HG02885 (cell line): ENCODE measurements at regions not wholly inside any gene's neighbourhood (a gene's known extent, or its start where the extent isn't known, plus 50 kb on each side); places are given as distances from the start of the nearest gene placed in this dataset.
A peak's percentile ranks its signal among the peaks of the same experiment; 100 is the strongest.

ENCODE experiments used
- ATAC-seq: cut with Tn5 transposase; IDR thresholded peaks from one replicate; pipeline ENCODE4 v1.9.1; 2021; ENCODE audit warnings: mild to moderate bottlenecking; ENCODE audit not compliant: unreplicated experiment, poor library complexity

GRCh38 chr7:128167042-128167701, 73.9 kb upstream of the LEP start:
- ATAC-seq: no peak

GRCh38 chr7:128167791-128168666, 73.0 kb upstream of the LEP start:
- ATAC-seq: no peak

GRCh38 chr7:128168667-128169210, 72.3 kb upstream of the LEP start:
- no peak for ATAC-seq

GRCh38 chr7:128170461-128170860, 70.6 kb upstream of the LEP start:
- no peak for ATAC-seq

DNA sequence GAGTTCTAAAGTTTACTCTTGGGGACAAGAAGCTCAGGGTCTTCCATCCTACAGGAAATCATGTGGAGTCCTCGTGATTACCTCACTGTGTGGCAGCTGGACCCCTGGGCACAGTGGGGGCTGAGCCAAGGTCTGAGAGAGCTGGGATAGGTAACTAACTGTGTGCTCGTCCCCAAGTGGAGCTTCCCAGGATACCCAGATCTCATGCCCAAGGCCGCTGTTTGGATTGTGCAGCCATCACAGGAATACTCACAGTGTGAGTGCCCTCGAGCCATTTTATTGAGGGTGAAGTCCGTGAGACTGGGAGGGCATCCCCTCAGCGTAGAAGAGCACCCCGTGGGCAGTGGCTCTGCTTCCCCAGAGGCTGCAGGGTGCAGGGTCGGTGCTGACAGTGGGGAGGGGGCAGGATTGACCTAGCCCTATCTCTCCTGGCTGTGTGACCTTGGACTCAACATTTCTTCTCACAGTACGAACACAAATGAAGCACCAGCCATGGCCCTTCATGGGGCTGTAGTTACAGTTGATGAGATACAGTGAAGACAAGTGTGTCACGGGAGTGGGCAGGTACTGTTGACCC, 69.6 kb upstream of the LEP start:
- ATAC-seq: no peak

DNA sequence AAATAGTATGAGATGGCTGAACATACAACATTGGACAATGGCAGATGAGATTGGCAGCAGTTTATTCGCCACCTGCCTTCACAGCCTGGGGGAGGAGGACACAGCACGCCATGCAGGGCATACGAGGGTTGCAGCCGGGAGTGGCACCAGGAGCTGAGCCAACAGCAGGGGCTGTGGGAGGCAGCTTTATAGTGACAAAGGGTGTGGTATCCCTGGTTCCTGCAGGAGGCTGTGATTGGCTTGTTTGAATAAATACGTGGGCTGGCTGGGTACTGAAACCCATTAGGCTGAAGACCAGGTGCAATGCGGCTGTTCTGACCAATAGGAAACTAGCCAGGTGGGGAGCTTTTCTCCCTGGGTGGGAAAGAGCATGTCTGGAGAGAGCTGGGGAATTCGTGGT, 68.9 kb upstream of the LEP start:
- no peak for ATAC-seq

GRCh38 chr7:128172963-128173362, 68.1 kb upstream of the LEP start:
- ATAC-seq: peak; percentile 70

DNA sequence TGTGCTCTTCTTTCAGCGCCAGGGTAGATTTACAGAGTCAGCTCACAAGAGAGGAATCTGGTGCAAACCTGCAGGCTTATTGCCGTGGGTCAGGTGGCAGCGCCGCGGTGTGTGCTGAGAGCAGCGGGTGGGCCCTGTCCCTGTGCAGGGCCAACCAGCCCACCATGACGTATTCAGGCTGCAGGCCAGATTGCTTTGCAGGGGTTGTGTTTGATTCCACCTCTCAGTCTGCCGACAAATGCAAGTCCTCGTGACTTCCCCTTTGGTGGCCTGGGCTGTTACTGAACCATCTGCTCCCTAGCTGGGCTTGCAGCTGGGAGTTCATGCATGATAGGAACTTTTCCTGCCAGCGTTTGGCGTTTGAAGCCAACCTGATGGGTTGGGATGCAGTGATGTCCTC, 66.7 kb upstream of the LEP start:
- no peak for ATAC-seq

GRCh38 chr7:128176696-128177095, 64.4 kb upstream of the LEP start:
- no peak for ATAC-seq

- ATAC-seq: no peak
These were observed 63.1 kb upstream of the LEP start for GRCh38 chr7:128177768-128178550.

DNA sequence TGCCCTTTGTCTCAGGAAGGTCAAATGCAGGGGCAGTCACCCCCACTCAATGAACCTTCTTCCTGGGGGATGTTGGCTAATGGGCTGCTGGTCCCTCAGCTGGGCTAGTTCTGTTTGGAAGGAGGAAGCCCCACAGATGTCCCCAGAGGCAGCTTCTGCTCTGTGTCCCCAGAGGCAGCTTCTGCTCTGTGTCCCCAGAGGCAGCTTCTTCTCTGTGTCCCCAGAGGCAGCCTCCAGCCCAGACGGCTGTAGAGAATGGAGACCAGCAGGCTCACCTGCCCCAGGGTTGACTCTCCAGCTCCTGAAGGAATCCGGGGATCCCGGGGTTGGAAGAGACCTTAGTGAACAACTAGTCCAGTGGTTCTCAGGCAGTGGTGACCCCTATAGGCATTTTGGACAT, 62.5 kb upstream of the LEP start:
- ATAC-seq: no peak

- ATAC-seq: no peak
These were observed 52.5 kb upstream of the LEP start for GRCh38 chr7:128188396-128189230.

DNA sequence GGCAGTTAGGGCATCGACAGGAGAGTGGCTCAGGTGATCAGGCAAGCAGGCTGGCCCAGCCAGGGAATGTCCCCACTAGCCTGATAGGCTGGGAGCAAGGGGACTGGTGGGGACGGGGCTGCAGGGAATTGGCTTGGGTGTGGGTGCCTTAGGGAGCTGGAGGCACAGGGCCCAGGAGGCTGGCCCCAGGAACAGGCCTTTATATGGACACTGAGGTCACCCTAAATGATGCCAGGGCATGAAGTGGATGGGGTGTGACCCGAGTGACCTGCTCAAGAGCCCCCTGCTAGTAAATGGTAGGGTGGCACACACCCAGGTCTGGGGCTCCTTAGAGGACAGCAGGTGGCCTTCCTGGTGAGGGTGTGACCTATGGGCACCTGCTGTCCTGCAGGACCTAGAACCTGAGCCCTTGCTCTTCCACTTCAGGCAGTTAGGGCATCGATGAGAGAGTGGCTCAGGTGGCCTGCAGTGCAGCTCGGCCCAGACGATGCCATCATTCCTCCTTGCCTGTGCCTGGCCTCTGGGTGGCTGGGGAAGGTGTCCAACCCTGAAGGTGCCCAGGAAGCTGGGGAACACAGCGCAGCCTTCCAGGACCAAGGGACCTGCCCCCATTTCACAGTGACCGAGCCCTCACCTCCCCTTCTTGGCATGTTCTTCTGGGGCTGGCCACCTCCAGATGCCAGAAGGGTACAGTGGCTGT, 51.7 kb upstream of the LEP start:
- ATAC-seq: no peak

GRCh38 chr7:128190051-128190647, 50.9 kb upstream of the LEP start:
- ATAC-seq: no peak

- ATAC-seq: no peak
These were observed 49.8 kb upstream of the LEP start for GRCh38 chr7:128191136-128191844.
